ENCODE measurements at regions not wholly inside any gene's neighbourhood (a gene's known extent, or its start where the extent isn't known, plus 50 kb on each side); places are given as distances from the start of the nearest gene placed in this dataset.

GRCh38 chr10:27611236-27611635, 107.1 kb downstream of the RAB18 start:
- no peak overlapping the region for H3K27ac ChIP-seq
- H3K4me3 ChIP-seq, result no peak overlapping the region
- no peak for DNase-seq (ENCODE audit: low spot score)
- TF ChIP-seq, protein P1, sequence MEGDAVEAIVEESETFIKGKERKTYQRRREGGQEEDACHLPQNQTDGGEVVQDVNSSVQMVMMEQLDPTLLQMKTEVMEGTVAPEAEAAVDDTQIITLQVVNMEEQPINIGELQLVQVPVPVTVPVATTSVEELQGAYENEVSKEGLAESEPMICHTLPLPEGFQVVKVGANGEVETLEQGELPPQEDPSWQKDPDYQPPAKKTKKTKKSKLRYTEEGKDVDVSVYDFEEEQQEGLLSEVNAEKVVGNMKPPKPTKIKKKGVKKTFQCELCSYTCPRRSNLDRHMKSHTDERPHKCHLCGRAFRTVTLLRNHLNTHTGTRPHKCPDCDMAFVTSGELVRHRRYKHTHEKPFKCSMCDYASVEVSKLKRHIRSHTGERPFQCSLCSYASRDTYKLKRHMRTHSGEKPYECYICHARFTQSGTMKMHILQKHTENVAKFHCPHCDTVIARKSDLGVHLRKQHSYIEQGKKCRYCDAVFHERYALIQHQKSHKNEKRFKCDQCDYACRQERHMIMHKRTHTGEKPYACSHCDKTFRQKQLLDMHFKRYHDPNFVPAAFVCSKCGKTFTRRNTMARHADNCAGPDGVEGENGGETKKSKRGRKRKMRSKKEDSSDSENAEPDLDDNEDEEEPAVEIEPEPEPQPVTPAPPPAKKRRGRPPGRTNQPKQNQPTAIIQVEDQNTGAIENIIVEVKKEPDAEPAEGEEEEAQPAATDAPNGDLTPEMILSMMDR (IDR thresholded peaks at IDR 0.05), result no peak

- TF ChIP-seq, protein P1 (IDR thresholded peaks at IDR 0.05), result no peak
- Histone ChIP-seq H3K4me3 (no peak overlapping the region), H3K27ac (no peak overlapping the region)
- DNase-seq (ENCODE audit: low spot score), result no peak
Measured at GRCh38 chr10:27611744-27612550, 107.8 kb downstream of the RAB18 start.

DNA sequence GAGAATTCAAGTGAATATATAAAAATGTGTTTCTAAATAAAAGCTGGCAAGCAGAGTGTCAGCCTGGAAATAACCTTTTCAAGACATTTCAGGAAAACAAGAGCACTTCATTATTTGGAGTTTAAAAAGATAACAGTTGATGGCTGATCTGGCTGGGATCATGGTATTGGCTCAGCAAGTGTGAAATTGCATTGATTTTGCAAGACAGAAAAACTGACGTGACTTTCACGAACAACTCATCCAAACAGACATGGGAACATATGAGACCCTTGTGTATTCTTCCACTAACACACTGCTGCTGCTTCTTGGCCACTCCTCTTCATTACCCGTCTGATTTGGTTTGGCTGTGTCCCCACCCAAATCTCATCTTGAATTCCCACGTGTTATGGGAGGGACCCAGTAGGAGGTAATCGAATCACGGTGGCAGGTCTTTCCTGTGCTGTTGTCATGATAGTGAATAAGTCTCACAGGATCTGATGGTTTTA, 108.5 kb downstream of the RAB18 start:
- TF ChIP-seq, protein P1 (IDR thresholded peaks at IDR 0.05), result no peak
- Histone ChIP-seq H3K4me3 (no peak overlapping the region), H3K27ac (no peak overlapping the region)
- DNase-seq (ENCODE audit: low spot score), result no peak

DNA sequence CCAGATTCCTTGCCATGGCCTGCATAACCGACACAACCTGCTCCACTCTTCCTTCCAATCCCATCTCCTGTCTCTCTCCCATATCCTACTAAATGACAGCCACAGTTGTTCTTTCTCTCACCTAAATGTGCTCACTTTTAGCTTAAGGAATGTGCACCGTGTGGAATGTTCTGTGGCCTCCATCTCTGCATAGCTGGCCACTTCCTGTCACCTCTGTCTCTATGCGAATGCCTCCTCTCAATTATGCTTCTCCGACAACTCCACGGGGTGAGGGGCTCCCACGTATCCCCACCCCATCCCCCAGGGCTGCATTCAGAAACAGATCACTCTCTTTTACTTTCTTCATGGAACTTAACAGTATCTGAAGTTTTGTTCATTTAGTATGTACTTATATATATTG, 110.7 kb downstream of the RAB18 start:
- DNase-seq (ENCODE audit: low spot score), result no peak
- TF ChIP-seq, protein P1 (IDR thresholded peaks at IDR 0.05), result no peak
- H3K27ac ChIP-seq, result no peak overlapping the region
- H3K4me3 ChIP-seq, result no peak overlapping the region

GRCh38 chr10:27618036-27618615, 114.0 kb downstream of the RAB18 start:
- no peak overlapping the region for H3K27ac ChIP-seq
- DNase-seq (ENCODE audit: low spot score), result no peak

DNA sequence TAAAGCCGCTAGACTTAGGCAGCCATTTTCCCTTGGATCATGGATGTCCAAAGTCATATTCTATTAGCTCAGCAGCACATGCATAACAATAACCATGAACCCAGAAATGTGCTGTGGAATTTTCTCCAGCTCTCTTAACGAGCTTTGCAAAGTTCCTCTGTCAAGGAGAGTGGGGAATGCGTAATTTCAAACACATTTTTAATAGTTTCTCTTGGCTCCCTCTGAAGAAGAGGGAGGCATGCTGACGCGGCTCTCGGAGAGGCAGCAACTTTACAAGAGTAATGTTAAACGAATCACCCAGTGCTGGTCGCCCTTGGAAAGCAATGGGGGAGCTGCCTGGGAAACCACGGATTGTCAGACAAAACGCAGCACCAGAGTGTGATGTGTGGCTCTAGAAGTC, 114.8 kb downstream of the RAB18 start:
- no peak overlapping the region for H3K4me3 ChIP-seq
- H3K27ac ChIP-seq, result no peak overlapping the region
- DNase-seq (ENCODE audit: low spot score), result no peak
- TF ChIP-seq, protein P1 (IDR thresholded peaks at IDR 0.05), result no peak

More at GRCh38 chr10:27618036-27618615, 114.0 kb downstream of the RAB18 start:
- H3K4me3 ChIP-seq, result no peak overlapping the region
- TF ChIP-seq, protein P1 (IDR thresholded peaks at IDR 0.05), result no peak

DNA sequence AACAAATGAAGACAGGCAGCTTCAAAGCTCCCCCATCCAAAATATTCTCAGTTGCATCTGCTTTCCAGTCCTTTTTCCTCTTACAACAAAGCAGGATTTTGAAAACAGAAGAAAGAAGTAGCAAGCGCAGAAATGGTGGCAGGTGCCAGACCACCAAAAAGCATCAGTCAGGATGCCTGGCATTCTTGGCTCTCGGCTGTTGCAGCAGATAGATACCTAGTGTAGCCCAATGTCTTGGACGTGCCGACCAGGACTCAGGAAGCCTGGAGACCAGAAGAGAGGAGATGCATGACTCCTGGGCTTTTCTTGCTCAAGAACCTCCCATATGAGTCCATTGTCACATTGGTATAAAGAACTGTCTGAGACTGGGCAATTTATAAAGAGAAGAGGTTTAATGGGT, 115.2 kb downstream of the RAB18 start:
- DNase-seq (ENCODE audit: low spot score), result no peak
- Histone ChIP-seq H3K27ac (no peak overlapping the region), H3K4me3 (no peak overlapping the region)
- TF ChIP-seq, protein P1 (IDR thresholded peaks at IDR 0.05), result no peak

Data from coronary artery (tissue), 2 donors.